Mesothelial cell of epicardium (in vitro differentiated cells): ENCODE measurements at regions not wholly inside any gene's neighbourhood (a gene's known extent, or its start where the extent isn't known, plus 50 kb on each side); places are given as distances from the start of the nearest gene placed in this dataset.
A peak's percentile ranks its signal among the peaks of the same experiment; 100 is the strongest.

Experiments used
- DNase-seq, 2 experiments: peaks; one replicate each; pipeline ENCODE4 v3.0.0; 2021; ENCODE audit warnings: low spot score in 2 of 2; ENCODE audit not compliant: unreplicated experiment in 2 of 2
- H3K27ac Mint-ChIP-seq: 2 replicates; pipeline ENCODE4 v1.8.0; 2021; ENCODE audit warnings: mixed read lengths
- H3K27me3 Mint-ChIP-seq: 2 replicates; pipeline ENCODE4 v1.8.0; 2021; ENCODE audit warnings: low read depth, mixed read lengths
- H3K36me3 Mint-ChIP-seq: 2 replicates; pipeline ENCODE4 v1.8.0; 2021; ENCODE audit warnings: mixed read lengths
- H3K4me1 Mint-ChIP-seq: 2 replicates; pipeline ENCODE4 v1.8.0; 2021; ENCODE audit warnings: mixed read lengths
- H3K4me3 Mint-ChIP-seq: 2 replicates; pipeline ENCODE4 v1.8.0; 2021; ENCODE audit warnings: mild to moderate bottlenecking, moderate library complexity, mixed read lengths
- H3K9me3 Mint-ChIP-seq: 2 replicates; pipeline ENCODE4 v1.8.0; 2021; ENCODE audit warnings: mixed read lengths
- TF ChIP-seq, protein P1 (sequence below): fragments of 200-600 bp; sonication (generic); IDR thresholded peaks from one replicate; pipeline ENCODE4 v1.5.0; 2021; ENCODE audit warnings: antibody characterized with exemption; ENCODE audit not compliant: unreplicated experiment

DNA sequence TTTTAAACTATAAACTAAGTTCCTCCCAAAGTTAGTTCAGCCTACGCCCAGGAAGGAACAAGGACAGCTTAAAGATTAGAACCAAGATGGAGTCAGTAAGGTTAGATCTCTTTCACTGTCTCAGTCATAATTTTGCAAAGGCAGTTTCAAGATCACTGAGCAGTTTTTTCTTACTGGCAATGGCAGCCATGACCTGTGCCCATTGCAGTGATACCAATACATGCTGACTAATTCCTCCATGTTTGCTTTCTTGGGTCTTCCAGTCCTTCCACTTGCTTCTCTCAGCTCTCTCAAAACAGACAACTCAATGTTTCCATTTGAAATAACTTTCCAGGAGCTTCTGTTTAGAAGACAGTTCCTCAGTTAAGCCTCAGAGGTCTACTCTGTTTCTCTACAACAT is 79.5 kb downstream of the PCDH18 start:
- H3K36me3 Mint-ChIP-seq = no peaks in the 10 kb centered on the region
- H3K9me3 Mint-ChIP-seq = peaks cover 11% of the 10 kb centered on the region
- H3K27me3 Mint-ChIP-seq = no peaks in the 10 kb centered on the region
- H3K4me1 Mint-ChIP-seq = peaks cover 20% of the 10 kb centered on the region
- no peak overlapping the region for H3K27ac Mint-ChIP-seq
- no peak overlapping the region for H3K4me3 Mint-ChIP-seq
- no peak for DNase-seq
- TF ChIP-seq, protein P1, sequence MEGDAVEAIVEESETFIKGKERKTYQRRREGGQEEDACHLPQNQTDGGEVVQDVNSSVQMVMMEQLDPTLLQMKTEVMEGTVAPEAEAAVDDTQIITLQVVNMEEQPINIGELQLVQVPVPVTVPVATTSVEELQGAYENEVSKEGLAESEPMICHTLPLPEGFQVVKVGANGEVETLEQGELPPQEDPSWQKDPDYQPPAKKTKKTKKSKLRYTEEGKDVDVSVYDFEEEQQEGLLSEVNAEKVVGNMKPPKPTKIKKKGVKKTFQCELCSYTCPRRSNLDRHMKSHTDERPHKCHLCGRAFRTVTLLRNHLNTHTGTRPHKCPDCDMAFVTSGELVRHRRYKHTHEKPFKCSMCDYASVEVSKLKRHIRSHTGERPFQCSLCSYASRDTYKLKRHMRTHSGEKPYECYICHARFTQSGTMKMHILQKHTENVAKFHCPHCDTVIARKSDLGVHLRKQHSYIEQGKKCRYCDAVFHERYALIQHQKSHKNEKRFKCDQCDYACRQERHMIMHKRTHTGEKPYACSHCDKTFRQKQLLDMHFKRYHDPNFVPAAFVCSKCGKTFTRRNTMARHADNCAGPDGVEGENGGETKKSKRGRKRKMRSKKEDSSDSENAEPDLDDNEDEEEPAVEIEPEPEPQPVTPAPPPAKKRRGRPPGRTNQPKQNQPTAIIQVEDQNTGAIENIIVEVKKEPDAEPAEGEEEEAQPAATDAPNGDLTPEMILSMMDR = no peak

DNA sequence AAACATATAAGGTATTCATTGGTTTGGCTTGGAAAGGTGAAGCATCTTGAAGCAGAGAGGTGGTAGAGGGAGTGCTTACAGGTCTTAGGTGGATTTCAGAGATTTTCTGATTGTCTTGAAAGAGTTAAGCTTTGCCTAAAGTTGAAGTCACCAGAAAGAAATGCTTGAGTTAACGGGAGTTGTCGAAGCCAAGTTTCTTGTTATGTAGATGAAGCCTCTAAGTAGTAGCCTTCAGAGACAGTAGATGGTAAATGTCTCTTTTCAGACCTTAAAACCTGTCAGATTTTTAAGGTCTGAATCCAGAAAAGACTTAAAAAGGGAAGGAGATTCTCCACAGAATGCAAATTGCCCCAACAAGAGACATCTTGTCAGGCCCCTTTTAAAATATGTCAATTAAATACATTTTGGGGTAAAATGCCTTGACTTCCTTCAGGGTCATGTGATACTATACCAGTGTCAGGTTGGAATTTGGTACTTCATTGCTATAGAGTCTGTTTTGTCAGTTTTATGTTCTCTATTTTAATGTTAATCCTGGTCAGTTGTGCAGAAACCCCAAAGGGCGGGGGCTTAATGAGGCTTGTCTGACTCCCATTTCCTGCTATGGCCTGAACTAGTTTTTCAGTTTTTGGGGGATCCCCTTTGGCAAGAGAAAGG is 81.0 kb downstream of the PCDH18 start:
- H3K4me1 Mint-ChIP-seq = peaks cover 23% of the 10 kb centered on the region
- TF ChIP-seq, protein P1 = no peak
- DNase-seq = no peak
- no peaks in the 10 kb centered on the region for H3K36me3 Mint-ChIP-seq
- H3K27me3 Mint-ChIP-seq = no peaks in the 10 kb centered on the region
- H3K4me3 Mint-ChIP-seq = no peak overlapping the region
- peak overlapping the region; percentile 54 for H3K27ac Mint-ChIP-seq
- peaks cover 11% of the 10 kb centered on the region for H3K9me3 Mint-ChIP-seq

DNA sequence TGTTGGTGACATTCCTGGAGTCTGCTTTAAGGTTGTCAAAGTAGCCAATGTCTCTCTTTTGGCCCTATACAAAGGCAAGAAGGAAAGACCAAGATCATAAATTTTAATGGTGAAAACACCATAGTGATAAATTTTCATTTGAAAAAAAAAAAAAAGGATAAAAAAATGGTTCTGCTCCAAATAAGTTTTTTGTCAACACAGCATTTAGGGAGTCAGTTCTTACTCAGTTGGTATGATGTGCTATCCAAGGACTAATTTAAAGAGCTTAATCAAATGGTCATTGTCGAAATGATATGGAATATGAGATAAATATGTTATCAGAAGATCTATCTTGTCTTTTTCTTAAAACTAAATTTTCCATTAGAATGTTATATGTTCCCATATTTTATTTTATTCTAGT is 83.9 kb downstream of the PCDH18 start:
- Mint-ChIP-seq H3K9me3 (peaks cover 11% of the 10 kb centered on the region), H3K27ac (no peak overlapping the region), H3K4me1 (peaks cover 37% of the 10 kb centered on the region), H3K4me3 (no peak overlapping the region), H3K36me3 (no peaks in the 10 kb centered on the region), H3K27me3 (no peaks in the 10 kb centered on the region)
- no peak for DNase-seq
- TF ChIP-seq, protein P1 = no peak

DNA sequence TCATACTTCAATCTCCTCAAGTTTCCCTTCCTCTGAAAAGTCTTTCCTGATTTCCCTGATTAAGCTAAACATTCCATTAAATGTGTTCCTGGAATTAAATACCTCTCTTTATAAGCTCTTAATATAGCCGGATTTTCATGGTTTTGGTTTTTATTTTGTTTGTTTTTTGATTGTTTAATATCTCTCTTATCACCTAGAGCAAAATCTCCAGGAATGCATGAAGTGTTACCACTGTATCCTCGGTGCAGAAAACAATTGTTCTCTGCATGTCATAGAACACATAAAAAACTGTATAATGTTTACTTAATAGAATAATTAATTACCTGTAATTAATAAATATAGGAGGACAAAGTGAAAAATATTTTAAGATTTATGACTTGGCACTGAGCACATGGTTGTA is 86.2 kb downstream of the PCDH18 start:
- H3K27me3 Mint-ChIP-seq = no peaks in the 10 kb centered on the region
- no peak for DNase-seq

DNA sequence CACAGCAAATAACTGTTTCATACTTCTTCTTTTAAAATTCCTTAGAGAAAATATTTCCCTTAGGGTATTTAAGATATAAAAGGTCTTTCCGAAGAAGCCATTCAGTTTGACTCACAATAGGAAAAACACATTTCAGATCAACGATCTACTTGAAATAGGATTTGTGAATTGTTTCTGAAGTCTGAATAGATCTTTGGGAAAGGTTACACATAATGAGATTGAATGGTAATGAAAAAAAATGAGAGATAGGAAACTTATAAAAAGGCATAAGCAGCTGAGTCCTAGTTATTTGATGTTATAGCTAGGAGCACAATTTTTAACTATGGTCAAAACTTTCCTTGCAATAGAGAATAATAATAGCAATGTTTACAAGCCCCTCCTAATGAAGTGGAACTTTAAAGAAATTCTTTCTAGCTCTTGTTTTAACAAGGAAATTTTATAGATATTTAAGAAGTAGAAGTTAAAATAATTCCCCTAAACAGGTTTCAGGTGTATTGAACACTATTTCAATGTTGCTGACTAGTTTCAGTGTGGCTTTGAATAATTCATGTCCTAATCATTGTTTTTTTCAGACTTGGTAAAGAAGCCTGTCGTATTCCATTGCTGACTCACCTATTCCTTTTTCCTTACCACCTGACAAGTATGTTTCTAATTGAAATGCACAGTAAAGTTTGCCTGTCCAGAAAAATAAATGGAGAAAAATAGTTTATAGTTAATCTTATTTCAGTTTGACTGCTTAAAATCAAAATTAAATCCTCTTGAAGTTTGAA is 89.1 kb downstream of the PCDH18 start:
- no peak overlapping the region for H3K4me3 Mint-ChIP-seq
- H3K36me3 Mint-ChIP-seq = no peaks in the 10 kb centered on the region
- peaks cover 27% of the 10 kb centered on the region for H3K4me1 Mint-ChIP-seq
- H3K27me3 Mint-ChIP-seq = no peaks in the 10 kb centered on the region
- peaks cover 10% of the 10 kb centered on the region for H3K9me3 Mint-ChIP-seq
- TF ChIP-seq, protein P1 = no peak
- no peak for DNase-seq
- H3K27ac Mint-ChIP-seq = peak overlapping the region; percentile 36

More for the DNA sequence above, 86.2 kb downstream of the PCDH18 start:
- Mint-ChIP-seq H3K27ac (peak overlapping the region; percentile 64), H3K36me3 (no peaks in the 10 kb centered on the region), H3K4me3 (no peak overlapping the region), H3K9me3 (peaks cover 3% of the 10 kb centered on the region), H3K4me1 (peaks cover 31% of the 10 kb centered on the region)
- TF ChIP-seq, protein P1 = no peak
